HG03139 (cell line): ENCODE measurements at regions not wholly inside any gene's neighbourhood (a gene's known extent, or its start where the extent isn't known, plus 50 kb on each side); places are given as distances from the start of the nearest gene placed in this dataset.
"Not testable (repeated sequence)": the region's sequence is repeated elsewhere in the genome, so short reads cannot be mapped to it uniquely, and the experiment has no call there.

Source experiments
- ATAC-seq: cut with Tn5 transposase; IDR thresholded peaks from one replicate; pipeline ENCODE4 v1.9.1; 2021; ENCODE audit not compliant: unreplicated experiment

GRCh38 chr15:30755036-30755687 is 129.2 kb downstream of the ARHGAP11B start:
- ATAC-seq, result not testable (repeated sequence)

GRCh38 chr15:30760633-30761032 is 134.7 kb downstream of the ARHGAP11B start:
- not testable (repeated sequence) for ATAC-seq

GRCh38 chr15:30761365-30761764 is 135.4 kb downstream of the ARHGAP11B start:
- not testable (repeated sequence) for ATAC-seq

- ATAC-seq, result not testable (repeated sequence)
Measured at GRCh38 chr15:30769390-30770124, 134.2 kb upstream of the FAN1 start.

- no peak for ATAC-seq
Measured at GRCh38 chr15:30770759-30771158, 133.0 kb upstream of the FAN1 start.

- no peak for ATAC-seq
Measured at GRCh38 chr15:30783019-30783418, 120.7 kb upstream of the FAN1 start.

- no peak for ATAC-seq
Measured at GRCh38 chr15:30788595-30788994, 115.1 kb upstream of the FAN1 start.

- no peak for ATAC-seq
Measured at GRCh38 chr15:30791239-30792175, 112.2 kb upstream of the FAN1 start.

GRCh38 chr15:30792843-30793242 is 110.9 kb upstream of the FAN1 start:
- not testable (repeated sequence) for ATAC-seq

GRCh38 chr15:30794388-30794787 is 109.3 kb upstream of the FAN1 start:
- ATAC-seq, result no peak

- ATAC-seq, result not testable (repeated sequence)
Measured at GRCh38 chr15:30799565-30799964, 104.2 kb upstream of the FAN1 start.

GRCh38 chr15:30801140-30801895 is 102.4 kb upstream of the FAN1 start:
- not testable (repeated sequence) for ATAC-seq

- not testable (repeated sequence) for ATAC-seq
Measured at GRCh38 chr15:30802001-30802400, 101.7 kb upstream of the FAN1 start.

GRCh38 chr15:30803703-30804102 is 100.0 kb upstream of the FAN1 start:
- not testable (repeated sequence) for ATAC-seq

- ATAC-seq, result no peak
Measured at GRCh38 chr15:30816430-30816829, 87.3 kb upstream of the FAN1 start.

- ATAC-seq, result peak; percentile 73
Measured at GRCh38 chr15:30823068-30823813, 80.5 kb upstream of the FAN1 start.

- ATAC-seq, result no peak
Measured at GRCh38 chr15:30824518-30825195, 79.1 kb upstream of the FAN1 start.

GRCh38 chr15:30827625-30828303 is 76.0 kb upstream of the FAN1 start:
- no peak for ATAC-seq

GRCh38 chr15:30828304-30828639 is 75.4 kb upstream of the FAN1 start:
- not testable (repeated sequence) for ATAC-seq
